Activated naive CD4-positive, alpha-beta T cell treated with anti-CD3 and anti-CD28 coated beads, Interleukin-2, amount 50 U/mL, for 72 hours (primary cell): ENCODE measurements at regions not wholly inside any gene's neighbourhood (a gene's known extent, or its start where the extent isn't known, plus 50 kb on each side); places are given as distances from the start of the nearest gene placed in this dataset.
"Not testable (repeated sequence)": the region's sequence is repeated elsewhere in the genome, so short reads cannot be mapped to it uniquely, and the experiment has no call there.

ENCODE experiments used
- ATAC-seq, 2 donors: fragments of 150-1000 bp; cut with Tn5 transposase; 2 replicates each; pipeline ENCODE4 v1.10.0; 2021; ENCODE audit warnings: mild to moderate bottlenecking in 2 of 2, moderate library complexity in 2 of 2
- DNase-seq, 2 donors: peaks; one replicate each; pipeline ENCODE4 v3.0.0; 2021 to 2022; ENCODE audit warnings: low spot score in 2 of 2
- H3K27ac Mint-ChIP-seq, 2 donors: one replicate each; pipeline ENCODE4 v1.8.0; 2022; ENCODE audit warnings: mild to moderate bottlenecking in 2 of 2, mixed read lengths in 2 of 2
- H3K36me3 Mint-ChIP-seq, 2 donors: one replicate each; pipeline ENCODE4 v1.8.0; 2022; ENCODE audit warnings: mixed read lengths in 2 of 2
- H3K9me3 Mint-ChIP-seq, 2 donors: one replicate each; pipeline ENCODE4 v1.8.0; 2022; ENCODE audit warnings: mixed read lengths in 2 of 2

- H3K36me3 Mint-ChIP-seq, result peaks cover 40 to 53% of the 10 kb centered on the region in 2 donors
- not testable (repeated sequence) for DNase-seq, ATAC-seq, H3K27ac Mint-ChIP-seq
- peaks cover 46 to 51% of the 10 kb centered on the region in 2 donors for H3K9me3 Mint-ChIP-seq
Measured at GRCh38 chr16:34063498-34064157, 604.2 kb downstream of the TP53TG3F start.

GRCh38 chr16:34064602-34065001 lies 605.2 kb downstream of the TP53TG3F start:
- H3K27ac Mint-ChIP-seq, DNase-seq: not testable (repeated sequence)
- Mint-ChIP-seq H3K9me3 (peaks cover 46 to 55% of the 10 kb centered on the region in 2 donors), H3K36me3 (peaks cover 40 to 63% of the 10 kb centered on the region in 2 donors)
- ATAC-seq, result peak in 1 of 2 donors; percentile 20

GRCh38 chr16:34069731-34070130 lies 610.3 kb downstream of the TP53TG3F start:
- peaks cover 28 to 44% of the 10 kb centered on the region in 2 donors for H3K36me3 Mint-ChIP-seq
- not testable (repeated sequence) for DNase-seq, ATAC-seq, H3K27ac Mint-ChIP-seq
- peaks cover 27 to 35% of the 10 kb centered on the region in 2 donors for H3K9me3 Mint-ChIP-seq

GRCh38 chr16:34078691-34079090 lies 619.3 kb downstream of the TP53TG3F start:
- Mint-ChIP-seq H3K36me3 (peaks cover 97 to 100% of the 10 kb centered on the region in 2 donors), H3K27ac (no peak overlapping the region), H3K9me3 (peaks cover 87 to 97% of the 10 kb centered on the region in 2 donors)
- ATAC-seq (no peak), DNase-seq (no peak)

GRCh38 chr16:34085038-34085437 lies 625.6 kb downstream of the TP53TG3F start:
- H3K27ac Mint-ChIP-seq, DNase-seq, ATAC-seq: not testable (repeated sequence)
- peaks cover 99% of the 10 kb centered on the region in 2 donors for H3K36me3 Mint-ChIP-seq
- peaks cover 95 to 98% of the 10 kb centered on the region in 2 donors for H3K9me3 Mint-ChIP-seq

GRCh38 chr16:34095006-34095405 lies 635.6 kb downstream of the TP53TG3F start:
- Mint-ChIP-seq H3K9me3 (peaks cover 82 to 100% of the 10 kb centered on the region in 2 donors), H3K36me3 (peaks cover 91 to 100% of the 10 kb centered on the region in 2 donors)

GRCh38 chr16:34096911-34097310 lies 637.5 kb downstream of the TP53TG3F start:
- Mint-ChIP-seq H3K36me3 (peaks cover 72 to 81% of the 10 kb centered on the region in 2 donors), H3K9me3 (peaks cover 63 to 82% of the 10 kb centered on the region in 2 donors)
- H3K27ac Mint-ChIP-seq, ATAC-seq, DNase-seq: not testable (repeated sequence)

More at GRCh38 chr16:34095006-34095405, 635.6 kb downstream of the TP53TG3F start:
- not testable (repeated sequence) for H3K27ac Mint-ChIP-seq, DNase-seq, ATAC-seq

GRCh38 chr16:34097326-34097725 lies 637.9 kb downstream of the TP53TG3F start:
- not testable (repeated sequence) for ATAC-seq, H3K27ac Mint-ChIP-seq, DNase-seq
- Mint-ChIP-seq H3K36me3 (peaks cover 68 to 77% of the 10 kb centered on the region in 2 donors), H3K9me3 (peaks cover 59 to 78% of the 10 kb centered on the region in 2 donors)

- not testable (repeated sequence) for H3K27ac Mint-ChIP-seq, DNase-seq, ATAC-seq
- Mint-ChIP-seq H3K9me3 (peaks cover 52 to 74% of the 10 kb centered on the region in 2 donors), H3K36me3 (peaks cover 61 to 70% of the 10 kb centered on the region in 2 donors)
Measured at GRCh38 chr16:34098033-34098432, 638.6 kb downstream of the TP53TG3F start.

GRCh38 chr16:34099028-34099427 lies 639.6 kb downstream of the TP53TG3F start:
- not testable (repeated sequence) for DNase-seq, H3K27ac Mint-ChIP-seq, ATAC-seq
- H3K36me3 Mint-ChIP-seq, result peaks cover 56 to 69% of the 10 kb centered on the region in 2 donors
- H3K9me3 Mint-ChIP-seq, result peaks cover 53 to 69% of the 10 kb centered on the region in 2 donors
